CD4-positive, alpha-beta T cell treated with Interleukin-1 beta for 1 hour (primary cell): ENCODE measurements at regions not wholly inside any gene's neighbourhood (a gene's known extent, or its start where the extent isn't known, plus 50 kb on each side); places are given as distances from the start of the nearest gene placed in this dataset.
"Not testable (repeated sequence)": the region's sequence is repeated elsewhere in the genome, so short reads cannot be mapped to it uniquely, and the experiment has no call there.

ENCODE experiments used
- DNase-seq, 2 donors: peaks; one replicate each; pipeline ENCODE4 v3.0.0-alpha.2; 2020 to 2022

DNA sequence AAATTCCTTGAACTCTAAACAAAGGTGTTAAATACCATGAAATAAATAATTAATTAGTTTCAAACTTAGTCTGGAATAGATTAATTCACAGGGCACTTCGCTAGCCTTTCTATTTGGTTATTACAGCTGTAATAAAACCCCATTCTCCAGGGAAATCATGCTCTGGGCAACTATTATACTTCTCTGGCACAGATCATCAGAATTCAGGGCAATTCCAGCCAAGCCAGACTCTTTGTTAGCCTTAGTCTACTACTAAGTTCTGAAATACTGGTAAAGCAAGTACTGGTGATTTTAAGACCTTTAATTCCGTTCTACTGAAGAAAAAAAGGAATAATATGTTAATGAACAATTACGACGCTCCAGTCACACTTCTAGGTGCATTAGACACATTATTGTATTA lies 123.4 kb upstream of the PDE1A start:
- no peak for DNase-seq

- not testable (repeated sequence) for DNase-seq
These were observed 125.4 kb upstream of the PDE1A start for GRCh38 chr2:182552232-182552631.

GRCh38 chr2:182552785-182553184 lies 125.9 kb upstream of the PDE1A start:
- not testable (repeated sequence) for DNase-seq

DNA sequence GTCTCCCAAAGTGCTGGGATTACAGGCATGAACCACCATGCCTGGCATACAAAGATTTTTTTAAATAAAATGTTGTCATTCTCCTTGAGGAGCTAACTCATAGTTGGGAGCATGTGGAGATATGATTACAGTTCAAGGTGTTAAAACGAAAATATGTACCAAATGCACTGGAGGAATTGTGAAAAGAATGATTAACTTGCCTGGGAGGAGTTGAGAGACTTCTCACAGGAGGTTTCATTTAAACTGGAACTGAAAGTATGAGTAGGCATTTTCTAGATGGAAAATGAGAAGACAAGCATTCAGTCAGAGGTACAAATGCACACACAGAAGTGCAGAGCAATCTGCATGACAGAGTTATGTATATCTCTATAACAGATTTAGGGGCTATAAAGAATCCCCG lies 126.6 kb upstream of the PDE1A start:
- DNase-seq, result no peak

GRCh38 chr2:182554950-182555349 lies 128.1 kb upstream of the PDE1A start:
- no peak for DNase-seq

GRCh38 chr2:182558564-182558963 lies 131.7 kb upstream of the PDE1A start:
- DNase-seq, result no peak

GRCh38 chr2:182559623-182560022 lies 132.8 kb upstream of the PDE1A start:
- DNase-seq, result no peak

- DNase-seq, result no peak
These were observed 139.2 kb upstream of the PDE1A start for GRCh38 chr2:182565911-182566567.

- no peak for DNase-seq
These were observed 142.5 kb upstream of the DNAJC10 start for GRCh38 chr2:182573553-182573952.

- DNase-seq, result no peak
These were observed 138.2 kb upstream of the DNAJC10 start for GRCh38 chr2:182577816-182578215.

DNA sequence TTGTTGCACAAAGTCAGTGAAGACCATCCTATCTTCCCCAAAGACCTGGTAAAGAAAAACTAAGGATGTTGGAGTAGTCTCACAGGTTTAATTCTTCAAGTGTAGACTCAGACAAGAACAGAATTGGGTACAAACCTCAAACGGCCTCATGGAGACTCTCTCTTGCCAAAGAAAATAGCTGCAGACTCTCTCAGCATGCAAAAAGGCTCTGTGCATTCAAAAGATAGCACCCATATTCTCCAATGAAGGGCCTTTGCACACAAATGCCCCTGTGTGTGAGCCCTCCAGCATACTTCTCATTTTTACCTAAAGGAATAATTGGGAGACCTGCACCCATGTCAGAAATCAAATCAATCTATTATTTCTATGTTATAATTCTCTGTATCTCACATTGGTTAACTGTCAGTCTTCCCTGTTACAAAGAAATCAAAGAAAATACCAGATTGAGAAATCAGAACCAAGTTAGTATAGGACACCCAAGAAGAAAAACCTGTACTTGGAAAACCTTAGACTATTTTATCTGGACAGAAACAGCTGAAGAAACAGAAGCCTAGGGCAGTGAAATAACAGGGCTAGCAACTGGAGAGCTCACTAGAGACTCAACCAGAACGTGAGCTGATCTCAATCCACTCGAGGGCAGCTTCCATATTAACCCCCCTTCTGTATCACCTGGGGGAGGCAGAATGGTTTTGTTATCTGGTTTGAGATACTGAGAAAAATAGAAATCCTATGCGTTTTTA lies 134.7 kb upstream of the DNAJC10 start:
- no peak for DNase-seq

DNA sequence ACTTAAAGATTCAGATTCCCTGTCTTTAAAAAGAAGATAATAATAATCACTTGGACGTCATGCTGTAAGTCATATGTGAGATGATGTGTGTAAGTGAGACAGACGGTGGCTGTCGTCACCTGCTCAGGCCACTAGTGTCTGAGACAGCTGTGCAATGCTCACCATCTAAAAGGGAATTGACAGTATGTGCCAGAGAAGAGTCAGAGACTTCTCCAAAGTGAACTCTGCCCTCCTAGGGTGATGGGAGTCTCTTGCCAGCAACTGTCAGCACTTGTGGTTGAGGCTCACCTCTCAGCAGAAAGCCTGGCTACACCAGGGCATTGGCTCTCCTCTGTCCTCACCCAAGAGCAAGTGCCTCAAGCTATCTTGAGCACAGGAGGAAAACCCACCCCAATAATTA lies 131.6 kb upstream of the DNAJC10 start:
- DNase-seq, result no peak

GRCh38 chr2:182585001-182585400 lies 131.1 kb upstream of the DNAJC10 start:
- no peak for DNase-seq

GRCh38 chr2:182585430-182585829 lies 130.6 kb upstream of the DNAJC10 start:
- DNase-seq, result no peak

GRCh38 chr2:182586426-182586825 lies 129.6 kb upstream of the DNAJC10 start:
- DNase-seq, result no peak

DNA sequence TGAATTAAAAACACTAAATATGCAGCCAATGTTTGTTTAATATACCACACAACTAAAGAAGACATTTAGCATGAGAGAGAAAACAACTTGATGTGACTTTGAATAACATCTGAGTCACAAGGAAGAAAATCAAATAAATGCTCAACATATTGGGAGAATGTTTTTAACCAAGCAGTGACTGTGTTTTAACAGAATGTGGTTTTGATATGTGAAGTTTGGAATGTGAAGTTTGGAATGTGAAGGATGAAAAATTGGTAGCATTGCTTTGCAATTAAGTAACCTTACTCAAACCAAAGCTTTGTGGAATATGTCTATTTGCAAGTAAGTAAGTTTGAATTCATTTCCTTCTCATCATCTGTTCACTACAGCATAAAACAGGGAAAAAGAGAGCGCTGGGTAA lies 128.2 kb upstream of the DNAJC10 start:
- no peak for DNase-seq

DNA sequence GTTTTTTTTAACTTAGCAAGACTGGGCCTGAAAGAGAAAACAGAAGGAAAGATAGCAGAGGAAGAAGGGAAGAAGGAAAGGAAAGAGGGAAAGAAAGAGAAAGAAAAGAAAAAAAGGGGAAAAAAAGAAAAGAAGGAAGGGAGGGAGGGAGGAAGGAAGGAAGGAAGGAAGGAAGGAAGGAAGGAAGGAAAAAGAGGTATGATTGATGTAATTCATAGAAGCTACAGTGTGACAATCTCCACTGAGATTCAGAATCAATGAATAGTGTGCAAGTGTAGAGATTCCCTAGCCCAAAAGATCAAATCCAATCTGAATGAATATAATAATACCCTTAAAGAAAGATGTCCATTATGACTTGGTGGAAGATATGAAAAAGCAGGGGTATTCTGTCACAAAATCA lies 126.9 kb upstream of the DNAJC10 start:
- DNase-seq, result no peak

DNA sequence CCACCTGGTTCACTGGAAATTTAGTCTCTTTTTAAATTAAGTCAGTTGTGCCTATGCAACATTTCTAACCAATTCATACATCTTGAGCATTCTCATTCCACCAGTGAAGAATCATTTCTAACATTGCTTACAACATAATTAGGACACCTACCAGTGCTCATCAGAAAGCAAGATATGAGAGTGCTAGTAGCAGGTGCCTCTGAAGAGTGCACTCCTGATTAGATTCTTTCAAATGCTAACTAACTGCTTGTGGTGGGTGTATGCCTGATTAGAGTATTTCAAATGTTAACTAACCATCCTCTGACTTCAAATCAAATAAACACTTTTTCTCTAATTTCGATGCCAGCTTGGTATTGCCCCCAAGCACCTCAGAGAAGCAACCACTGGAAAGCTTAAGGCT lies 124.3 kb upstream of the DNAJC10 start:
- no peak for DNase-seq

- DNase-seq, result no peak
These were observed 123.2 kb upstream of the DNAJC10 start for GRCh38 chr2:182592691-182593393.

- DNase-seq, result no peak
These were observed 122.6 kb upstream of the DNAJC10 start for GRCh38 chr2:182593394-182593975.

GRCh38 chr2:182594286-182594685 lies 121.8 kb upstream of the DNAJC10 start:
- DNase-seq, result no peak

- DNase-seq, result no peak
These were observed 120.4 kb upstream of the DNAJC10 start for GRCh38 chr2:182595650-182596049.

DNA sequence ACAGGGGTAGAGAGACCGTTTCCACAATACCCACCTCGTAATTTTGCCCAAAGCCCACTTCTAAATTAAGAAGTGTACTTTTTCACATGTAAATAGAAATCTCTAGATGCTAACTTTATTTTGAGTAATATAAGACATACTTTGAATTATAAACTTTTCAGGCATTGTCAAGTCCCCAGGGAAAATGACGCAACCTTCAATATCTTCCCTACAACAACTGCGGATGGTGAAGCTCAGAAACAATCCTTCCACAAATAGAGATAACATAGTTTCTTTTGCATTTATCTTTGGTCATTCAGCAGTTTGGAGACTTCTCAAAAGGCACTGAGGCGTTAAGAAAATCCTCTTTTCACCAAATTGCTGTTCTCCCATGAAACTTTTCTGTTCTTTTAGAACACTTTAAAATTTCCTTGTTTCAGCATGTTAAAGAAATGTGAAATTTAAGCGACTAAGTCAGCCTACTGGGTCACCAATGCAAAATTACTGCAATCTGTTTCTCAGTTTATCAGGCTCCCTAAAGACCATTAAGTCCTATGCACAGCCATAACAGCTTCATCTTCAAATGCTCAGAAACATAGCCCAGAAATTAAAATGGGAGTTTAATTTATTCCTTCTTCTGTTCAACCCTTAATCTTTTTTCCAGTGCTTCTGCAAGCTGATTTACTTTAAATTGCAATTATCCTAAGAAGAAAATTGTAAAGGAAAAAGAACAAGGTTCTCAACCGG lies 118.3 kb upstream of the DNAJC10 start:
- DNase-seq, result no peak
